HG03097 (cell line): ENCODE measurements at regions not wholly inside any gene's neighbourhood (a gene's known extent, or its start where the extent isn't known, plus 50 kb on each side); places are given as distances from the start of the nearest gene placed in this dataset.
"Not testable (repeated sequence)": the region's sequence is repeated elsewhere in the genome, so short reads cannot be mapped to it uniquely, and the experiment has no call there.

Experiments used
- ATAC-seq: cut with Tn5 transposase; IDR thresholded peaks from one replicate; pipeline ENCODE4 v1.9.1; 2021; ENCODE audit not compliant: unreplicated experiment, low FRiP score

DNA sequence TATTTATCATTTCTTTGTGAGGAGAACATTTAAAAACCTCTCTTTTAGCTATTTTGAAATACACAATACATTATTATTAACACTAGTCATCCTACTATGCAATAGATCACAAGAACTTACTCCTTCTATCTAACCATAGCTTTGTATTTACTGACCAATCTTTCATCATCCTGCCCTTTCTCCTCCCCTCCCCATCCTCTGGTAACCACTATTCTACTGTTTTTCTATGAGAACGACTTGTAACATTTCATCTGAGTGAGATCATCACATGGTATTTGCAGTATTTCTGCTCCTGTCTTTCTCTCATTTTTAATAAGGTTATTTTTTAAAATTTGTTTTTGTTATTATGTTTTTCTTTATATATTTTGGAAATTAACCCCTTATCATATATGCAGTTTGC, 331.8 kb downstream of the TEX13C start:
- ATAC-seq, result no peak

DNA sequence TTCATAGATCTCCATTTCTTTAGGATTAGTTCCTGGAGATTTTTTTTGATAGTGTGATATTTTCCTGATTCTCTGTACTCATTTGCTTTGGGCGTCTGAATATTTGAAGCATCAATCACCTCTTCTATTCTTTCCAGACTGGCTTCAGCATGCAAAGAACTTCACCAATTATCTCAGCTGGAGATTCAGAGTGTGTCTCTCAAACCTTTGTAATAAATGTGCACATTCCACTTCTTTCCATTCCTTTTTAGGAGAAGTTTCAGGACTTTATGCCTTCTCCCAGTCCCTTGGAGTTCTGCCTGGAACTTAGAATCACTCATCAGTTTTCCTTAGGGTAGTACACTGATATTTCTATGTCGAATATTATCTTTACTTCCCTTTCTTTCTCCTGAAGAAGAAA, 334.8 kb downstream of the TEX13C start:
- no peak for ATAC-seq

- ATAC-seq, result no peak
Measured at GRCh38 chrX:125673758-125674157, 354.1 kb downstream of the TEX13C start.

GRCh38 chrX:125678258-125678657, 358.6 kb downstream of the TEX13C start:
- no peak for ATAC-seq

- no peak for ATAC-seq
Measured at GRCh38 chrX:125680366-125680765, 360.7 kb downstream of the TEX13C start.

DNA sequence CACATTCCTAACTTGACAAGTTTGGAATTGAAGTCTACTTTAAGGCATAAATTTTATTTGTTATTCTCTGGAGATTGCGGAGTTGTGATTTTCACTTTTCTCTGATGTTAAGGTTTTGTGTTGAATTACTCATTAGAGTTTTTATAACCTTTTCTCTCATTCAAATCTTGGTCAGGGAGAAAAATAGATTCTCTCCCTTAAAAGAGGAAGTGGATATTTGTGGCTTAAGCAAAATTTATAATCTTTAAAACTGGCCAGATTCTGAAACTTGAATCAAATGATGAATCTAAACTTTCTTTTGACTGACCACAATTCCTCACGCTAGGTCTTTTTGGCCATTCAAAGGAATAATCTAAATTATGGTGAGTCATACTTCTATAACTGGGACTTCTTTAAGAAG, 361.4 kb downstream of the TEX13C start:
- ATAC-seq, result no peak

DNA sequence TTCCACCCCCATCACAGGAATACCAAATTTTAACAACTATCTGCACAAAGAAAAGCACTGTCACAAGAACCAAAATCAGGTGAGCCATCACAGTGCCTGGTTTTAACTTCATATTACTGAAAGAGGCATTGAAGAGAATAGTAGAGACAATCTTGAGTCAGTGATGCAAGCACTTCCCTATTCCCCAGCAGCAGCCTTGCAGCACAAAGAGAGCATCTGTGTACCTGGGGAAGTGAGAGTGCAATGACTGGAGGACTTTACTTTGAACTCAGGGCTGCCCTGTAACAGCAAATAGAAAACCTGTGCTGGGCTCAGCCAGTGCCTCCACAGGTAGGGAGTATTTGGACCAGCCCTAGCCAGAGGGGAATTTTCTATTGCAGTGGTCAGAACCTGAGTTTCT, 361.8 kb downstream of the TEX13C start:
- ATAC-seq, result no peak

DNA sequence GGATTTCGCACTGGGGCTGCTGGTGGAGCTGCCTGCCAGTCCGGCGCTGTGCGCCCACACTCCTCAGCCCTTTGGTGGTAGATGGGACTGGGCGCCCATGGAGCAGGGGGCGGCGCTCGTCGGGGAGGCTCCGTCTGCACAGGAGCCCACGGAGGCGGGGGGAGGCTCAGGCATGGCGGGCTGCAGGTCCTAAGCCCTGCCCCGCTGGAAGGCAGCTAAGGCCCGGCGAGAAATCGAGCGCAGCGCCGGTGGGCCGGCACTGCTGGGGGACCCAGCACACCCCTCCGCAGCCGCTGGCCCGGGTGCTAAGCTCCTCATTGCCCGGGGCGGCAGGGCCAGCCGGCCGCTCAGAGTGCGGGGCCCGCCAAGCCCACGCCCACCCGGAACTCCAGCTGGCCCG, 370.9 kb downstream of the TEX13C start:
- ATAC-seq, result not testable (repeated sequence)

- no peak for ATAC-seq
Measured at GRCh38 chrX:125694171-125694570, 374.5 kb downstream of the TEX13C start.

DNA sequence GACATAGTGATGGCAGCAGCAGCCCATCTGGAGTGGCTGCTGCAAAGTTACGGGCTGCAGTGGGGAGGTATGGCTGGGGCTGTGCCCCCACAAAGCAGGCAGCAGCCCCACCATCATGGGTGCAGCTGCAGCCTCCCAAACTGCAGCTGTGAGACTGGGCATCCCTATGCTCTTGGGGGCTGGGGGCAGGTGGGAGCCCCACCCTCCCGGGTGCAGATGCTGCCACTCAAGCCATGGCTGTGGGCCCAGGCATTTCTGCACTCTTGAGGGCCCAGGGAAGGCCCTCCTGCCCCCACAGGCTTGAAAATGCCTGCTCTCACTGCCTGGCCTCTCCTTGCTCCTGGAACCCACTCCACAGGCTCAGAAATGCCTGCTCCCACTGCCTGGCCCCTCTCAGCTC, 389.4 kb downstream of the TEX13C start:
- no peak for ATAC-seq

- ATAC-seq, result no peak
Measured at GRCh38 chrX:125709532-125709931, 389.9 kb downstream of the TEX13C start.

GRCh38 chrX:125710403-125711062, 390.9 kb downstream of the TEX13C start:
- no peak for ATAC-seq

DNA sequence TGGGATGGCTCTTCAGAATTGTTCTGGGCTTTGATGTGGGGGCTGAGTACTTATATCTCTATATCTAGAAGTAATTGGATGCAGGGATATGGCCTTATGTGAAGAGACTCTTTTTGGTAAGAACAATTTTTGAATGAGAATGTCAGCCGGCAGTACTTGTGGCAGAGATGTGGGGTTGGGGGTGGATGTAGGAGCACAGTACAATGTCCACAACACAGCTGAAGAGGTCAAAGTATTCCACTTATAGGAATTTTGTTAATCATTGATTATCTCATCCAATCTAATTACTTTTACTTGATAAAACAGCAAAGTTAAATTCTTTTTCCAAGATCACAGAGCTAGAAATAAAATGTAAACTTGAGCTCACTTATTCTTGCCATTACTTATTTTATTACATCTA, 391.4 kb downstream of the TEX13C start:
- no peak for ATAC-seq

DNA sequence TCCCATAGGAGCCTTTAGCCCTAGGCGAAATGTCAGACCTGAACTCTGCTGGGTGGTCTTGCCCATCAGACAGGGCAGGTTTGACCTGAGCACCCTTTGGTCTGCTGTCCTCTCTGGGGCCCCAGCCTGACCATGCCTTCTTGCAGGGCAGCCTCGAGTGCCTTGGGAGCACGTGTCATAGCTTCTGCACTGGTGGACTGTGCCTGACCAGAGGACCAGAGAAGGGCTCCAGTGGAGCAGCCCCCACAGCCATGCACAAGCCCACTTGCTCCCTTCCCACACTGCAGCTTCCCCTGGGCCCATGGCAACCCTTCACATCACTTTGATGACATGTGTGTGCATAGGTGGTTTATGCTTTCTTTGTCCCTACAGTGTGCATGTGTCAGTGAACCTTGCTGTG, 394.0 kb downstream of the TEX13C start:
- no peak for ATAC-seq

DNA sequence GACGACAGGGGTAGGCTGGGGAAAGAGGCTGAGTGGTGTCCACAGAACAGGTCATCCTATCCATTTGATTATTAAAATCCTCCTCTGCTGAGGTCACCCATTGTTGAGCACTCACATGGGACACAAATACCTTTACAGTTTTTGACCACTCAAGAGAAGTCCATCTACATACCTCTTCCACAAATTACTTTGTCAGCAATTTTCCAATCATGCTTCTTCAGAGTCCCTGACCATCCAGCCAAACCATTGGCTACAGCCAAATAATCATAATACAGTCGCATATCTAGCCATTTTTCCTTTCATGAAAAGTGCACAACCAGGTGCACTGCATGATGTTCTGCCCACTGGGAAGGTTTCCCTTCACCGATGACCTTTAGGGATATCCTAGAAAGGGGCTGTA, 407.4 kb downstream of the TEX13C start:
- ATAC-seq, result no peak

- ATAC-seq, result no peak
Measured at GRCh38 chrX:125736008-125736729, 416.5 kb downstream of the TEX13C start.

- no peak for ATAC-seq
Measured at GRCh38 chrX:125742811-125743210, 423.1 kb downstream of the TEX13C start.

- ATAC-seq, result no peak
Measured at GRCh38 chrX:125744914-125745313, 421.2 kb downstream of the DCAF12L2 start.

- ATAC-seq, result no peak
Measured at GRCh38 chrX:125757794-125758564, 408.1 kb downstream of the DCAF12L2 start.

GRCh38 chrX:125758819-125759218, 407.3 kb downstream of the DCAF12L2 start:
- ATAC-seq, result no peak

- ATAC-seq, result no peak
Measured at GRCh38 chrX:125762954-125763353, 403.1 kb downstream of the DCAF12L2 start.

DNA sequence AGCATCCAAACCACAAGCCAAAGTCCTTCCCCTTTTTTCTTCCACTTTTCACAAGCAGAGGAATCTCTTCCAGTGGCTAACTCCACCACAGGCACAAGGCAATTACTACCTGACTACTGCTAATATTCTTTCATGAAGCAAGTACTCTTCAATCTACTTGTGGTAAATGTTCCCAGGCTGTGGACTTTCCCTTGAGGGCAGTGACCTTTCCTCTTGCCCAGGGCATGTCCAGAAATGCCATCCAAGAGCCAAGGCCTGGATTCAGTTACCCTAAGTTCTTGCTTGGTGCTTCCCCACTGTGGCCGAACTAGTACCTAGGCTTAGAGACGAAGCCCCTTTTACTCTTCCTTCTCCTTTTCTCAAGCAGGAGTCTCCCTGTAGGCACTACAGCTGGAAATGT, 400.7 kb downstream of the DCAF12L2 start:
- ATAC-seq, result no peak
